WTC11 (cell line): ENCODE measurements at regions not wholly inside any gene's neighbourhood (a gene's known extent, or its start where the extent isn't known, plus 50 kb on each side); places are given as distances from the start of the nearest gene placed in this dataset.

Experiments
- ATAC-seq: fragments of 200-7000 bp; cut with Tn5 transposase; 2 replicates; pipeline ENCODE4 v1.10.0; 2021; ENCODE audit warnings: mild to moderate bottlenecking, moderate library complexity
- CTCF ChIA-PET: fragments of 300-600 bp; sonication (Branson Sonifier 250); formaldehyde crosslinking; loops from one replicate; lab custom pipeline; 2021; ENCODE audit warnings: antibody characterized with exemption; lab: Charles Lee
- POLR2A ChIA-PET: fragments of 350-600 bp; sonication (Branson Sonifier 250); formaldehyde crosslinking; loops from one replicate; lab custom pipeline; 2021; ENCODE audit warnings: antibody characterized with exemption; lab: Charles Lee
- DNase-seq: peaks from one replicate; pipeline ENCODE4 v3.0.0; 2021; ENCODE audit warnings: low spot score
- H3K27ac Mint-ChIP-seq: 2 replicates; pipeline ENCODE4 v1.8.0; 2021; ENCODE audit warnings: mixed read lengths
- H3K27me3 Mint-ChIP-seq: 2 replicates; pipeline ENCODE4 v1.8.0; 2021; ENCODE audit warnings: low read depth, mild to moderate bottlenecking, moderate library complexity, mixed read lengths
- H3K36me3 Mint-ChIP-seq: 2 replicates; pipeline ENCODE4 v1.8.0; 2021; ENCODE audit warnings: mixed read lengths
- H3K4me1 Mint-ChIP-seq: 2 replicates; pipeline ENCODE4 v1.8.0; 2022; ENCODE audit warnings: mixed read lengths
- H3K4me3 Mint-ChIP-seq: 2 replicates; pipeline ENCODE4 v1.8.0; 2021; ENCODE audit warnings: mild to moderate bottlenecking, moderate library complexity, mixed read lengths
- H3K9me3 Mint-ChIP-seq: 2 replicates; pipeline ENCODE4 v1.8.0; 2021; ENCODE audit warnings: mixed read lengths
- AR ChIP-seq: fragments of 250-450 bp; sonication (Bioruptor Pico); IDR thresholded peaks from 2 replicates; pipeline ENCODE4 v1.9.0; 2021; ENCODE audit warnings: mild to moderate bottlenecking
- CREM ChIP-seq: sonication (generic); formaldehyde crosslinking; IDR thresholded peaks from 2 replicates; pipeline ENCODE4 v1.8.1; 2022; ENCODE audit warnings: mild to moderate bottlenecking, missing genetic modification reagents, moderate library complexity
- ETV6 ChIP-seq: sonication (generic); formaldehyde crosslinking; IDR thresholded peaks from 2 replicates; pipeline ENCODE4 v1.8.1; 2022; ENCODE audit warnings: mild to moderate bottlenecking, missing genetic modification reagents
- FOXK1 ChIP-seq: sonication (generic); formaldehyde crosslinking; IDR thresholded peaks from 2 replicates; pipeline ENCODE4 v1.8.0; 2022; ENCODE audit warnings: mild to moderate bottlenecking, moderate library complexity, missing genetic modification reagents
- GABPB1 ChIP-seq: sonication (generic); formaldehyde crosslinking; IDR thresholded peaks from 2 replicates; pipeline ENCODE4 v1.8.1; 2023; ENCODE audit warnings: mild to moderate bottlenecking, missing genetic modification reagents
- NFE2L1 ChIP-seq: sonication (generic); formaldehyde crosslinking; IDR thresholded peaks from 2 replicates; pipeline ENCODE4 v1.8.1; 2023; ENCODE audit warnings: missing genetic modification reagents
- NR1H2 ChIP-seq: sonication (generic); formaldehyde crosslinking; IDR thresholded peaks from 2 replicates; pipeline ENCODE4 v1.9.0; 2021; ENCODE audit warnings: mild to moderate bottlenecking, moderate library complexity, missing genetic modification reagents
- NR3C1 ChIP-seq: sonication (generic); formaldehyde crosslinking; conservative IDR thresholded peaks from 2 replicates; pipeline ENCODE4 v1.8.1; 2023; ENCODE audit warnings: low read depth, mild to moderate bottlenecking, missing genetic modification reagents
- PRRX2 ChIP-seq: fragments of 250-450 bp; sonication (Bioruptor Pico); IDR thresholded peaks from 2 replicates; pipeline ENCODE4 v1.8.0; 2021; ENCODE audit warnings: mild to moderate bottlenecking
- SMAD4 ChIP-seq: sonication (generic); formaldehyde crosslinking; IDR thresholded peaks from 2 replicates; pipeline ENCODE4 v1.8.0; 2022; ENCODE audit warnings: mild to moderate bottlenecking, missing genetic modification reagents
- STAT6 ChIP-seq: sonication (generic); formaldehyde crosslinking; conservative IDR thresholded peaks from 2 replicates; pipeline ENCODE4 v1.8.1; 2023; ENCODE audit warnings: mild to moderate bottlenecking, low read depth, missing genetic modification reagents, moderate library complexity
- ZNF219 ChIP-seq: sonication (generic); formaldehyde crosslinking; IDR thresholded peaks from 2 replicates; pipeline ENCODE4 v1.8.0; 2023; ENCODE audit warnings: missing genetic modification reagents, mild to moderate bottlenecking, borderline replicate concordance
- ZNF263 ChIP-seq: sonication (generic); formaldehyde crosslinking; IDR thresholded peaks from 2 replicates; pipeline ENCODE4 v1.8.1; 2022; ENCODE audit warnings: low read depth, mild to moderate bottlenecking, moderate library complexity, missing genetic modification reagents
- ZNF281 ChIP-seq: sonication (generic); formaldehyde crosslinking; IDR thresholded peaks from 2 replicates; pipeline ENCODE4 v1.8.0; 2023; ENCODE audit warnings: mild to moderate bottlenecking, missing genetic modification reagents
- ZNF317 ChIP-seq: sonication (generic); formaldehyde crosslinking; IDR thresholded peaks from 2 replicates; pipeline ENCODE4 v1.8.1; 2023; ENCODE audit warnings: low read depth, mild to moderate bottlenecking, moderate library complexity, missing genetic modification reagents, borderline replicate concordance
- TF ChIP-seq, protein P1 (sequence below): sonication (generic); formaldehyde crosslinking; IDR thresholded peaks from 2 replicates; pipeline ENCODE4 v1.8.1; 2022; ENCODE audit warnings: mild to moderate bottlenecking, missing genetic modification reagents, moderate library complexity, borderline replicate concordance
- TF ChIP-seq, protein P2 (sequence below): sonication (generic); formaldehyde crosslinking; IDR thresholded peaks from 2 replicates; pipeline ENCODE4 v1.8.1; 2022; ENCODE audit warnings: mild to moderate bottlenecking, moderate library complexity, missing genetic modification reagents
- TF ChIP-seq, protein P3 (sequence below): fragments of 250-450 bp; sonication (Bioruptor Pico); IDR thresholded peaks from 2 replicates; pipeline ENCODE4 v1.9.0; 2021; ENCODE audit warnings: mild to moderate bottlenecking
- TF ChIP-seq, protein P4 (sequence below): fragments of 250-450 bp; sonication (Bioruptor Pico); IDR thresholded peaks from 2 replicates; pipeline ENCODE4 v1.8.0; 2021; ENCODE audit warnings: mild to moderate bottlenecking
- TF ChIP-seq, protein P5 (sequence below): sonication (generic); formaldehyde crosslinking; IDR thresholded peaks from 2 replicates; pipeline ENCODE4 v1.8.1; 2022; ENCODE audit warnings: missing genetic modification reagents, borderline replicate concordance

DNA sequence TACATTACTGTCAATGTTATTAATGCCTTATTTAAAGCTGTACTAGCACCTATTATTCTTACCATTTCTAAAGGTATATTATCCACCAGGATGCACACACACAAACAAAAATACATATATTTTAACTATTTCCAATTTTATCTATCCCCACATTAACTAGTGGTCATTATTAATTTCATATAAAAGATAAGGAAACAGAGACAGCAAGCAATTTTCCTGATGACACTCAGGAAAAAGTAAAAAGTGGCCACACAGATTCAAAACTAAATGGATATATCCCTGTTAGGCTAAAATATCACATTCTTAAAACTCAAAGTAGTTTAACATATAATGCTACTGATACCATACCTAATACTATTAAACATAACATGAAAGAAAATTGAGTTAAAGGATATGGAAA lies 534.1 kb downstream of the KCNT2 start:
- no peaks in the 10 kb centered on the region for H3K27me3 Mint-ChIP-seq
- ChIA-PET POLR2A (no interaction called here), CTCF (no interaction called here)

More for the DNA sequence above, 534.1 kb downstream of the KCNT2 start:
- TF ChIP-seq PRRX2 (CRISPR knock-in tag) (no peak), AR (CRISPR knock-in tag) (no peak), NFE2L1 (CRISPR knock-in tag) (no peak), STAT6 (no peak), ZNF281 (no peak), NR1H2 (no peak), NR3C1 (CRISPR knock-in tag) (no peak), GABPB1 (no peak), ETV6 (CRISPR knock-in tag) (no peak), CREM (CRISPR knock-in tag) (no peak), ZNF263 (CRISPR knock-in tag) (no peak), SMAD4 (CRISPR knock-in tag) (no peak), ZNF317 (CRISPR knock-in tag) (no peak), ZNF219 (CRISPR knock-in tag) (no peak), FOXK1 (CRISPR knock-in tag) (no peak)
- TF ChIP-seq, protein P1, sequence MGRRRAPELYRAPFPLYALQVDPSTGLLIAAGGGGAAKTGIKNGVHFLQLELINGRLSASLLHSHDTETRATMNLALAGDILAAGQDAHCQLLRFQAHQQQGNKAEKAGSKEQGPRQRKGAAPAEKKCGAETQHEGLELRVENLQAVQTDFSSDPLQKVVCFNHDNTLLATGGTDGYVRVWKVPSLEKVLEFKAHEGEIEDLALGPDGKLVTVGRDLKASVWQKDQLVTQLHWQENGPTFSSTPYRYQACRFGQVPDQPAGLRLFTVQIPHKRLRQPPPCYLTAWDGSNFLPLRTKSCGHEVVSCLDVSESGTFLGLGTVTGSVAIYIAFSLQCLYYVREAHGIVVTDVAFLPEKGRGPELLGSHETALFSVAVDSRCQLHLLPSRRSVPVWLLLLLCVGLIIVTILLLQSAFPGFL (CRISPR knock-in tag): no peak
- TF ChIP-seq, protein P2, sequence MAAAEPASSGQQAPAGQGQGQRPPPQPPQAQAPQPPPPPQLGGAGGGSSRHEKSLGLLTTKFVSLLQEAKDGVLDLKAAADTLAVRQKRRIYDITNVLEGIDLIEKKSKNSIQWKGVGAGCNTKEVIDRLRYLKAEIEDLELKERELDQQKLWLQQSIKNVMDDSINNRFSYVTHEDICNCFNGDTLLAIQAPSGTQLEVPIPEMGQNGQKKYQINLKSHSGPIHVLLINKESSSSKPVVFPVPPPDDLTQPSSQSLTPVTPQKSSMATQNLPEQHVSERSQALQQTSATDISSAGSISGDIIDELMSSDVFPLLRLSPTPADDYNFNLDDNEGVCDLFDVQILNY (CRISPR knock-in tag): no peak
- TF ChIP-seq, protein P3, sequence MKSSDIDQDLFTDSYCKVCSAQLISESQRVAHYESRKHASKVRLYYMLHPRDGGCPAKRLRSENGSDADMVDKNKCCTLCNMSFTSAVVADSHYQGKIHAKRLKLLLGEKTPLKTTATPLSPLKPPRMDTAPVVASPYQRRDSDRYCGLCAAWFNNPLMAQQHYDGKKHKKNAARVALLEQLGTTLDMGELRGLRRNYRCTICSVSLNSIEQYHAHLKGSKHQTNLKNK (CRISPR knock-in tag): no peak
- TF ChIP-seq, protein P4, sequence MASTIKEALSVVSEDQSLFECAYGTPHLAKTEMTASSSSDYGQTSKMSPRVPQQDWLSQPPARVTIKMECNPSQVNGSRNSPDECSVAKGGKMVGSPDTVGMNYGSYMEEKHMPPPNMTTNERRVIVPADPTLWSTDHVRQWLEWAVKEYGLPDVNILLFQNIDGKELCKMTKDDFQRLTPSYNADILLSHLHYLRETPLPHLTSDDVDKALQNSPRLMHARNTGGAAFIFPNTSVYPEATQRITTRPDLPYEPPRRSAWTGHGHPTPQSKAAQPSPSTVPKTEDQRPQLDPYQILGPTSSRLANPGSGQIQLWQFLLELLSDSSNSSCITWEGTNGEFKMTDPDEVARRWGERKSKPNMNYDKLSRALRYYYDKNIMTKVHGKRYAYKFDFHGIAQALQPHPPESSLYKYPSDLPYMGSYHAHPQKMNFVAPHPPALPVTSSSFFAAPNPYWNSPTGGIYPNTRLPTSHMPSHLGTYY: no peak
- TF ChIP-seq, protein P5, sequence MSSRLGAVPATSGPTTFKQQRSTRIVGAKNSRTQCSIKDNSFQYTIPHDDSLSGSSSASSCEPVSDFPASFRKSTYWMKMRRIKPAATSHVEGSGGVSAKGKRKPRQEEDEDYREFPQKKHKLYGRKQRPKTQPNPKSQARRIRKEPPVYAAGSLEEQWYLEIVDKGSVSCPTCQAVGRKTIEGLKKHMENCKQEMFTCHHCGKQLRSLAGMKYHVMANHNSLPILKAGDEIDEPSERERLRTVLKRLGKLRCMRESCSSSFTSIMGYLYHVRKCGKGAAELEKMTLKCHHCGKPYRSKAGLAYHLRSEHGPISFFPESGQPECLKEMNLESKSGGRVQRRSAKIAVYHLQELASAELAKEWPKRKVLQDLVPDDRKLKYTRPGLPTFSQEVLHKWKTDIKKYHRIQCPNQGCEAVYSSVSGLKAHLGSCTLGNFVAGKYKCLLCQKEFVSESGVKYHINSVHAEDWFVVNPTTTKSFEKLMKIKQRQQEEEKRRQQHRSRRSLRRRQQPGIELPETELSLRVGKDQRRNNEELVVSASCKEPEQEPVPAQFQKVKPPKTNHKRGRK (CRISPR knock-in tag): no peak
- no peaks in the 10 kb centered on the region for H3K36me3 Mint-ChIP-seq
- DNase-seq: no peak
- H3K27ac Mint-ChIP-seq: no peak overlapping the region
- no peaks in the 10 kb centered on the region for H3K9me3 Mint-ChIP-seq
- ATAC-seq: no peak
- H3K4me1 Mint-ChIP-seq: no peaks in the 10 kb centered on the region
- no peak overlapping the region for H3K4me3 Mint-ChIP-seq
